PFSK-1 (cell line): ENCODE measurements at regions not wholly inside any gene's neighbourhood (a gene's known extent, or its start where the extent isn't known, plus 50 kb on each side); places are given as distances from the start of the nearest gene placed in this dataset.

ENCODE experiments used
- FOXP2 ChIP-seq: optimal IDR thresholded peaks from 2 replicates; pipeline ENCODE3; 2011; ENCODE audit warnings: borderline replicate concordance, control low read depth, inconsistent platforms; ENCODE audit not compliant: insufficient read depth; ENCODE audit errors: extremely low read length, extremely low read depth
- POLR2AphosphoS5 ChIP-seq: IDR thresholded peaks from 2 replicates; pipeline ENCODE4 v1.6.1; 2012; ENCODE audit warnings: low read depth, mild to moderate bottlenecking, control low read depth, low read length, moderate library complexity
- SIN3A ChIP-seq: IDR thresholded peaks from 2 replicates; pipeline ENCODE4 v1.6.1; 2012; ENCODE audit warnings: mild to moderate bottlenecking, low read length, moderate library complexity, borderline replicate concordance; ENCODE audit not compliant: insufficient read depth
- TAF1 ChIP-seq: IDR thresholded peaks from 2 replicates; pipeline ENCODE4 v1.6.1; 2012; ENCODE audit warnings: low read length, control low read depth, borderline replicate concordance; ENCODE audit not compliant: insufficient read depth
- TF ChIP-seq, protein P1 (sequence below), 2 experiments: IDR thresholded peaks; 2 replicates each; pipeline versions ENCODE4 v1.6.1 to v1.8.0; 2011 to 2012; ENCODE audit warnings: low read depth in 2 of 2, low read length in 2 of 2, control low read depth in 1 of 2, inconsistent platforms in 1 of 2, mild to moderate bottlenecking in 1 of 2, moderate library complexity in 1 of 2; ENCODE audit not compliant: insufficient read depth in 1 of 2

DNA sequence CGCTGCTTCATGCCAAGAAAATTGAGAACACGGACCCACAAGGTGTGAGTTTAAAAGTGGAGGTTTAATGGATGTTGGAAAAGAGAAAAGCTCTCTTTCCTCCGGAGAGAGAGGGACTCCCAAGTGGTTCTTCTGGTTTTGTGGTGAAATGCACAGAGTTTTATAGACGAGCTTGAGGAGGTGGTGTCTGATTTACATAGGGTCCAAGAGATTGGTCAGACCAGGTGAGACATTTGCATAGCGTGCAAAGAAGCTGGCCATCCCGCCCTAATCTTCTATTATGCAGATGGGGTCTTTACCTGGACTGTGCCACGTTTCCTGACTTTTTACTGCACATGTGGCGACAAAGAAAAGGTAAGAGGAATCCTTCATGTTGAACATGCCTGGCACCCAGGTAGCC is 236.4 kb upstream of the PCDH9 start:
- no peak for TF ChIP-seq FOXP2
- TF ChIP-seq, protein P1, sequence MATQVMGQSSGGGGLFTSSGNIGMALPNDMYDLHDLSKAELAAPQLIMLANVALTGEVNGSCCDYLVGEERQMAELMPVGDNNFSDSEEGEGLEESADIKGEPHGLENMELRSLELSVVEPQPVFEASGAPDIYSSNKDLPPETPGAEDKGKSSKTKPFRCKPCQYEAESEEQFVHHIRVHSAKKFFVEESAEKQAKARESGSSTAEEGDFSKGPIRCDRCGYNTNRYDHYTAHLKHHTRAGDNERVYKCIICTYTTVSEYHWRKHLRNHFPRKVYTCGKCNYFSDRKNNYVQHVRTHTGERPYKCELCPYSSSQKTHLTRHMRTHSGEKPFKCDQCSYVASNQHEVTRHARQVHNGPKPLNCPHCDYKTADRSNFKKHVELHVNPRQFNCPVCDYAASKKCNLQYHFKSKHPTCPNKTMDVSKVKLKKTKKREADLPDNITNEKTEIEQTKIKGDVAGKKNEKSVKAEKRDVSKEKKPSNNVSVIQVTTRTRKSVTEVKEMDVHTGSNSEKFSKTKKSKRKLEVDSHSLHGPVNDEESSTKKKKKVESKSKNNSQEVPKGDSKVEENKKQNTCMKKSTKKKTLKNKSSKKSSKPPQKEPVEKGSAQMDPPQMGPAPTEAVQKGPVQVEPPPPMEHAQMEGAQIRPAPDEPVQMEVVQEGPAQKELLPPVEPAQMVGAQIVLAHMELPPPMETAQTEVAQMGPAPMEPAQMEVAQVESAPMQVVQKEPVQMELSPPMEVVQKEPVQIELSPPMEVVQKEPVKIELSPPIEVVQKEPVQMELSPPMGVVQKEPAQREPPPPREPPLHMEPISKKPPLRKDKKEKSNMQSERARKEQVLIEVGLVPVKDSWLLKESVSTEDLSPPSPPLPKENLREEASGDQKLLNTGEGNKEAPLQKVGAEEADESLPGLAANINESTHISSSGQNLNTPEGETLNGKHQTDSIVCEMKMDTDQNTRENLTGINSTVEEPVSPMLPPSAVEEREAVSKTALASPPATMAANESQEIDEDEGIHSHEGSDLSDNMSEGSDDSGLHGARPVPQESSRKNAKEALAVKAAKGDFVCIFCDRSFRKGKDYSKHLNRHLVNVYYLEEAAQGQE (IDR thresholded peaks at IDR 0.05; ENCODE audit: insufficient read depth in 1 of 2, low read depth in 2 of 2, low read length in 2 of 2) = no peak
- no peak for TF ChIP-seq POLR2AphosphoS5
- TF ChIP-seq TAF1 = no peak
- no peak for TF ChIP-seq SIN3A

DNA sequence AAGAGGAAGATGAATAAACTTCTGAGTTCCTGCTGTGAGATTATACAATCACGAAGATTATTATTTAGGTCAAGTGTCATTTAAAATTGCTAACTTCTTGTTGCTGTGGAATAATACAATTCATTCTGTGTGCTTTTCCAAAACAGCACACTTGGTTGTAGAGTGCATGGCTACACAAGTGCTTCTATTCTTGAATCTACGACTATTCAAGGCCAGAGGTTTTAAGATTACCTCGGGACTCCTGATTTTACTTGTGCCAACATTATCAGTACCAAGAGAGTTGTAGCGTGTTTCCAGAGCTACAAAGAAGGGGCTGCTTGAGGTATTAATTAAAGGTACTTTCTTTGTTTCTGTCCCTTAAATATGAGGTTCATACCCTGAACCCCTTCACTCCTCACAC is 234.0 kb upstream of the PCDH9 start:
- TF ChIP-seq TAF1 (no peak), POLR2AphosphoS5 (no peak), FOXP2 (no peak), SIN3A (no peak)
- TF ChIP-seq, protein P1 (IDR thresholded peaks at IDR 0.05; ENCODE audit: insufficient read depth in 1 of 2, low read depth in 2 of 2, low read length in 2 of 2) = no peak

DNA sequence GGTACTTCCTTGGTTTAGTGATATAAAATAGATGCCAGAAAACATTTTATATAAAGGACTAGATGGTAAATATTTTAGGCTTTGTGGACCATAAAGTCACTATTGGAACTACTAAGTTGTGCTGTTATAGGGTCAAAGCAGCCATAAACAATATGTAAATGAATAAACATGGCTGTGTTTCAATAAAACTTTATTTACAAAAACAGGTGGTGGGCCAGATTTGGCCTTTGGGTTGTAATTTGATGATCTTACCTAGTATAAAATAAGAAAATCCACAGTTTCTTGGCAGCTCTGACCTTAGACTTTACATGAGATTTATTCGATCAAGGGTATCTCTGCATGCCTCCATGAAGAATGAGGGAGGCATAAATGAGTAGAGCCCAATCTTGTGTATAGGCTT is 232.0 kb upstream of the PCDH9 start:
- TF ChIP-seq SIN3A = no peak
- TF ChIP-seq TAF1 = no peak
- TF ChIP-seq FOXP2 = no peak
- TF ChIP-seq, protein P1 (IDR thresholded peaks at IDR 0.05; ENCODE audit: insufficient read depth in 1 of 2, low read depth in 2 of 2, low read length in 2 of 2) = no peak
- TF ChIP-seq POLR2AphosphoS5 = no peak

DNA sequence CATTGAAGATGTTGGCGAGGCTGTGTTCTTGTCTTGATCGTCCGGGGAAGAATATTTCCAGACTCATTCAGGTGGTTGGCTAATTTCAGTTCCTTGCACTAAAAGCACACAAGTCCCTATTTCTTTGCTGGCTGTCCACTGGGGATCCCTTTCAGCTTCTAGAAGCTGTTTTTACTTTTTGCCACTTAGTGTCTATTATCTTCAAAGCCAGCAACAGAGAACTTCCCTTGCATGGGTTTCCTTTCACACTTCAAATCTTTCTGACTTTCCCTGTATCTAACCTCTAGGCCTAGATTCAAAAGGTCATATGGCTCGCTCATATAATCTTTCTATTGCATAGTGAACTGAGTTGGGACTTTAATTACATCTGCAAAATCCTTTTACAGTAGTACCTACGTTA is 215.3 kb upstream of the PCDH9 start:
- TF ChIP-seq SIN3A = no peak

DNA sequence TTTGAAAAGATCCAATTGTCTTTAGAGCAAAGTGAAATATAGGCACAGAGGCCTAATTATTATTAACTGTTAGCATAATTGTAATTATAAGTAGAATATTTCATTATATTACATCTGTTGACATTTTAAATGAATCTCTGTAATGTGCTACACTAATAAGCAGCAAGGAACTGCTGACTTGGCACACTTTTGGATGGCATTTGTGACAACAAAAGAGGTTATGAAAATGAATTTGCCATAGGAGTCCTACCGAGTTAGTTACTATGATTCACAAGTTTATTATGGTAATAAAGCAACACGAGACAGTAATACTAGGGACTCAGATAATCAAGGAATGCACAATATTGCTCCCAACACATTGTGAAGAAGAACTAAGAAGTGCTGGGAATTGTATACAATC is 213.8 kb upstream of the PCDH9 start:
- no peak for TF ChIP-seq FOXP2
- no peak for TF ChIP-seq SIN3A
- TF ChIP-seq, protein P1 (IDR thresholded peaks at IDR 0.05; ENCODE audit: insufficient read depth in 1 of 2, low read depth in 2 of 2, low read length in 2 of 2) = no peak
- TF ChIP-seq TAF1 = no peak
- TF ChIP-seq POLR2AphosphoS5 = no peak
